ENCODE measurements at regions not wholly inside any gene's neighbourhood (a gene's known extent, or its start where the extent isn't known, plus 50 kb on each side); places are given as distances from the start of the nearest gene placed in this dataset.

DNA sequence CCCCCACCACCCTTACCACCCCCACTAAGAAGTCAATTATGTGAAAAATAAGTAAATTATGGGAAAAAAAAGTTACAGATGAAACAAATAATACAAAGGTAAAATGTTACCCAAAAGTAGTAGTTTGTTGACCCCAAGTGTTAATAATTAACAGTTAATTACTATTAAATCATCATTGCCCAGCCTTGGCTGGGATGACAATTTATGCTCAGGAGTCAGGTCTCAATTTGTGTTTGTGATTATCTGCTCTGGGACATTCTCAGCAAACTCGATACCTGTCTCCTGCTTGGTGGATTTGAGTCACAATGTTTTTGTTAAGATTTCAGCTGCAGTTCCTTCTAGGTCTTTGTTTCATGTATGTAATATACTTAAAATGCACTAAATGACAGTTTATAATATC is 172.3 kb upstream of the IRX3 start:
- Histone ChIP-seq H3K36me3 (ENCODE audit: control insufficient read depth in 2 of 2, insufficient read depth in 1 of 2, low read length in 2 of 2) (no peaks in the 10 kb centered on the region), H3K4me3 (ENCODE audit: low read depth, low read length) (no peak overlapping the region), H3K9me3 (ENCODE audit: control insufficient read depth, insufficient read depth, low read depth, low read length) (no peaks in the 10 kb centered on the region), H3K27ac (ENCODE audit: extremely low read depth, low read depth, low read length) (no peak overlapping the region), H3K4me1 (ENCODE audit: control insufficient read depth, insufficient read depth, low read length) (0 out of 2 replicates have a peak, but pooled peaks cover 5% of the 10 kb centered on the region)
- ChIA-PET POLR2A (no interaction called here), CTCF (no interaction called here)
- TF ChIP-seq, protein P1, sequence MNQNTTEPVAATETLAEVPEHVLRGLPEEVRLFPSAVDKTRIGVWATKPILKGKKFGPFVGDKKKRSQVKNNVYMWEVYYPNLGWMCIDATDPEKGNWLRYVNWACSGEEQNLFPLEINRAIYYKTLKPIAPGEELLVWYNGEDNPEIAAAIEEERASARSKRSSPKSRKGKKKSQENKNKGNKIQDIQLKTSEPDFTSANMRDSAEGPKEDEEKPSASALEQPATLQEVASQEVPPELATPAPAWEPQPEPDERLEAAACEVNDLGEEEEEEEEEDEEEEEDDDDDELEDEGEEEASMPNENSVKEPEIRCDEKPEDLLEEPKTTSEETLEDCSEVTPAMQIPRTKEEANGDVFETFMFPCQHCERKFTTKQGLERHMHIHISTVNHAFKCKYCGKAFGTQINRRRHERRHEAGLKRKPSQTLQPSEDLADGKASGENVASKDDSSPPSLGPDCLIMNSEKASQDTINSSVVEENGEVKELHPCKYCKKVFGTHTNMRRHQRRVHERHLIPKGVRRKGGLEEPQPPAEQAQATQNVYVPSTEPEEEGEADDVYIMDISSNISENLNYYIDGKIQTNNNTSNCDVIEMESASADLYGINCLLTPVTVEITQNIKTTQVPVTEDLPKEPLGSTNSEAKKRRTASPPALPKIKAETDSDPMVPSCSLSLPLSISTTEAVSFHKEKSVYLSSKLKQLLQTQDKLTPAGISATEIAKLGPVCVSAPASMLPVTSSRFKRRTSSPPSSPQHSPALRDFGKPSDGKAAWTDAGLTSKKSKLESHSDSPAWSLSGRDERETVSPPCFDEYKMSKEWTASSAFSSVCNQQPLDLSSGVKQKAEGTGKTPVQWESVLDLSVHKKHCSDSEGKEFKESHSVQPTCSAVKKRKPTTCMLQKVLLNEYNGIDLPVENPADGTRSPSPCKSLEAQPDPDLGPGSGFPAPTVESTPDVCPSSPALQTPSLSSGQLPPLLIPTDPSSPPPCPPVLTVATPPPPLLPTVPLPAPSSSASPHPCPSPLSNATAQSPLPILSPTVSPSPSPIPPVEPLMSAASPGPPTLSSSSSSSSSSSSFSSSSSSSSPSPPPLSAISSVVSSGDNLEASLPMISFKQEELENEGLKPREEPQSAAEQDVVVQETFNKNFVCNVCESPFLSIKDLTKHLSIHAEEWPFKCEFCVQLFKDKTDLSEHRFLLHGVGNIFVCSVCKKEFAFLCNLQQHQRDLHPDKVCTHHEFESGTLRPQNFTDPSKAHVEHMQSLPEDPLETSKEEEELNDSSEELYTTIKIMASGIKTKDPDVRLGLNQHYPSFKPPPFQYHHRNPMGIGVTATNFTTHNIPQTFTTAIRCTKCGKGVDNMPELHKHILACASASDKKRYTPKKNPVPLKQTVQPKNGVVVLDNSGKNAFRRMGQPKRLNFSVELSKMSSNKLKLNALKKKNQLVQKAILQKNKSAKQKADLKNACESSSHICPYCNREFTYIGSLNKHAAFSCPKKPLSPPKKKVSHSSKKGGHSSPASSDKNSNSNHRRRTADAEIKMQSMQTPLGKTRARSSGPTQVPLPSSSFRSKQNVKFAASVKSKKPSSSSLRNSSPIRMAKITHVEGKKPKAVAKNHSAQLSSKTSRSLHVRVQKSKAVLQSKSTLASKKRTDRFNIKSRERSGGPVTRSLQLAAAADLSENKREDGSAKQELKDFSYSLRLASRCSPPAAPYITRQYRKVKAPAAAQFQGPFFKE (tag by site-specific recombination; IDR thresholded peaks at IDR 0.05; ENCODE audit: borderline replicate concordance): no peak
- TF ChIP-seq, protein P2, sequence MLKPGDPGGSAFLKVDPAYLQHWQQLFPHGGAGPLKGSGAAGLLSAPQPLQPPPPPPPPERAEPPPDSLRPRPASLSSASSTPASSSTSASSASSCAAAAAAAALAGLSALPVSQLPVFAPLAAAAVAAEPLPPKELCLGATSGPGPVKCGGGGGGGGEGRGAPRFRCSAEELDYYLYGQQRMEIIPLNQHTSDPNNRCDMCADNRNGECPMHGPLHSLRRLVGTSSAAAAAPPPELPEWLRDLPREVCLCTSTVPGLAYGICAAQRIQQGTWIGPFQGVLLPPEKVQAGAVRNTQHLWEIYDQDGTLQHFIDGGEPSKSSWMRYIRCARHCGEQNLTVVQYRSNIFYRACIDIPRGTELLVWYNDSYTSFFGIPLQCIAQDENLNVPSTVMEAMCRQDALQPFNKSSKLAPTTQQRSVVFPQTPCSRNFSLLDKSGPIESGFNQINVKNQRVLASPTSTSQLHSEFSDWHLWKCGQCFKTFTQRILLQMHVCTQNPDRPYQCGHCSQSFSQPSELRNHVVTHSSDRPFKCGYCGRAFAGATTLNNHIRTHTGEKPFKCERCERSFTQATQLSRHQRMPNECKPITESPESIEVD (tag by site-specific recombination; IDR thresholded peaks at IDR 0.05): no peak
- TF ChIP-seq ZNF624 (tag by site-specific recombination; IDR thresholded peaks at IDR 0.05) (no peak), ZSCAN23 (tag by site-specific recombination; IDR thresholded peaks at IDR 0.05) (no peak), ZNF561 (tag by site-specific recombination; IDR thresholded peaks at IDR 0.05; ENCODE audit: borderline replicate concordance) (no peak)
- TF ChIP-seq, protein P3, sequence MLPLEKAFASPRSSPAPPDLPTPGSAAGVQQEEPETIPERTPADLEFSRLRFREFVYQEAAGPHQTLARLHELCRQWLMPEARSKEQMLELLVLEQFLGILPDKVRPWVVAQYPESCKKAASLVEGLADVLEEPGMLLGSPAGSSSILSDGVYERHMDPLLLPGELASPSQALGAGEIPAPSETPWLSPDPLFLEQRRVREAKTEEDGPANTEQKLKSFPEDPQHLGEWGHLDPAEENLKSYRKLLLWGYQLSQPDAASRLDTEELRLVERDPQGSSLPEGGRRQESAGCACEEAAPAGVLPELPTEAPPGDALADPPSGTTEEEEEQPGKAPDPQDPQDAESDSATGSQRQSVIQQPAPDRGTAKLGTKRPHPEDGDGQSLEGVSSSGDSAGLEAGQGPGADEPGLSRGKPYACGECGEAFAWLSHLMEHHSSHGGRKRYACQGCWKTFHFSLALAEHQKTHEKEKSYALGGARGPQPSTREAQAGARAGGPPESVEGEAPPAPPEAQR (tag by site-specific recombination; IDR thresholded peaks at IDR 0.05): no peak

DNA sequence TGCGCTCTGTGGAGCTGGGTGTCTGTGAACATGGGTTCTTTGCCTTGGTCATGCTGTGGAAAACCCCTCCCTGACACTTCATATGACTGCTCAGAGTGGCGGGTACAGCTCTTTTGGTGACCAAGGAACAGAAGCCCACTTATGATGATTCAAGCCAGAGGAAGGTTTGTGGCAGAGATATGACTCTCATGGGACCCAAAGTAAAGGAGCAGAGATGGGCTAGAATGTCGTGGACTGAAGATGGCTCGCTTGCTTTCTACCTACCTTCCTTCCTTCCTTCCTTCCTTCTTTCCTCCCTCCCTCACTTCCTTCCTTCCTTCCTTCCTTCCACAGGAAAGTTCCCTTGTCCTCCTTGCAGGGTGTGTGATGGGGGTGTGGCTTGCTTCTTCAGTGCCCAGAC is 169.7 kb upstream of the IRX3 start:
- no peak overlapping the region for H3K4me3 ChIP-seq (ENCODE audit: low read depth, low read length)
- H3K27ac ChIP-seq (ENCODE audit: extremely low read depth, low read depth, low read length): no peak overlapping the region
- TF ChIP-seq, protein P4, sequence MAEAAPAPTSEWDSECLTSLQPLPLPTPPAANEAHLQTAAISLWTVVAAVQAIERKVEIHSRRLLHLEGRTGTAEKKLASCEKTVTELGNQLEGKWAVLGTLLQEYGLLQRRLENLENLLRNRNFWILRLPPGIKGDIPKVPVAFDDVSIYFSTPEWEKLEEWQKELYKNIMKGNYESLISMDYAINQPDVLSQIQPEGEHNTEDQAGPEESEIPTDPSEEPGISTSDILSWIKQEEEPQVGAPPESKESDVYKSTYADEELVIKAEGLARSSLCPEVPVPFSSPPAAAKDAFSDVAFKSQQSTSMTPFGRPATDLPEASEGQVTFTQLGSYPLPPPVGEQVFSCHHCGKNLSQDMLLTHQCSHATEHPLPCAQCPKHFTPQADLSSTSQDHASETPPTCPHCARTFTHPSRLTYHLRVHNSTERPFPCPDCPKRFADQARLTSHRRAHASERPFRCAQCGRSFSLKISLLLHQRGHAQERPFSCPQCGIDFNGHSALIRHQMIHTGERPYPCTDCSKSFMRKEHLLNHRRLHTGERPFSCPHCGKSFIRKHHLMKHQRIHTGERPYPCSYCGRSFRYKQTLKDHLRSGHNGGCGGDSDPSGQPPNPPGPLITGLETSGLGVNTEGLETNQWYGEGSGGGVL (tag by site-specific recombination; IDR thresholded peaks at IDR 0.05): no peak
- TF ChIP-seq ZNF416 (tag by site-specific recombination; IDR thresholded peaks at IDR 0.05) (no peak), ZXDB (tag by site-specific recombination; IDR thresholded peaks at IDR 0.05) (no peak), ZNF366 (tag by site-specific recombination; conservative IDR thresholded peaks at IDR 0.05) (peak; percentile 65)
- H3K9me3 ChIP-seq (ENCODE audit: control insufficient read depth, insufficient read depth, low read depth, low read length): no peaks in the 10 kb centered on the region
- ChIA-PET CTCF (interaction anchor here (1.0 kb wide), 1 partner anchor 564 kb away, joined by 3 read pairs; no protein-coding TSS in a partner anchor), POLR2A (no interaction called here)
- H3K36me3 ChIP-seq (ENCODE audit: control insufficient read depth in 2 of 2, insufficient read depth in 1 of 2, low read length in 2 of 2): no peaks in the 10 kb centered on the region
- 0 out of 2 replicates have a peak, but pooled peaks cover 5% of the 10 kb centered on the region for H3K4me1 ChIP-seq (ENCODE audit: control insufficient read depth, insufficient read depth, low read length)
